Retinal pigment epithelial cell (primary cell): ENCODE measurements at regions not wholly inside any gene's neighbourhood (a gene's known extent, or its start where the extent isn't known, plus 50 kb on each side); places are given as distances from the start of the nearest gene placed in this dataset.

Experiments used
- DNase-seq: peaks from one replicate; pipeline ENCODE4 v3.0.0-alpha.2; 2010; ENCODE audit warnings: low read depth
- H3K4me3 ChIP-seq: 2 replicates; pipeline ENCODE4 v1.5.1; 2011; ENCODE audit warnings: mild to moderate bottlenecking, low read length, control low read depth, moderate library complexity
- TF ChIP-seq, protein P1 (sequence below): conservative IDR thresholded peaks from 2 replicates; pipeline ENCODE4 v1.5.1; 2011; ENCODE audit warnings: low read depth, low read length, control low read depth, inconsistent platforms

- no peak overlapping the region for H3K4me3 ChIP-seq
- DNase-seq: no peak
These were observed 605.2 kb downstream of the KCNJ2 start for GRCh38 chr17:70774339-70775117.

GRCh38 chr17:70775679-70776078 is 606.3 kb downstream of the KCNJ2 start:
- no peak for DNase-seq
- no peak overlapping the region for H3K4me3 ChIP-seq
- TF ChIP-seq, protein P1, sequence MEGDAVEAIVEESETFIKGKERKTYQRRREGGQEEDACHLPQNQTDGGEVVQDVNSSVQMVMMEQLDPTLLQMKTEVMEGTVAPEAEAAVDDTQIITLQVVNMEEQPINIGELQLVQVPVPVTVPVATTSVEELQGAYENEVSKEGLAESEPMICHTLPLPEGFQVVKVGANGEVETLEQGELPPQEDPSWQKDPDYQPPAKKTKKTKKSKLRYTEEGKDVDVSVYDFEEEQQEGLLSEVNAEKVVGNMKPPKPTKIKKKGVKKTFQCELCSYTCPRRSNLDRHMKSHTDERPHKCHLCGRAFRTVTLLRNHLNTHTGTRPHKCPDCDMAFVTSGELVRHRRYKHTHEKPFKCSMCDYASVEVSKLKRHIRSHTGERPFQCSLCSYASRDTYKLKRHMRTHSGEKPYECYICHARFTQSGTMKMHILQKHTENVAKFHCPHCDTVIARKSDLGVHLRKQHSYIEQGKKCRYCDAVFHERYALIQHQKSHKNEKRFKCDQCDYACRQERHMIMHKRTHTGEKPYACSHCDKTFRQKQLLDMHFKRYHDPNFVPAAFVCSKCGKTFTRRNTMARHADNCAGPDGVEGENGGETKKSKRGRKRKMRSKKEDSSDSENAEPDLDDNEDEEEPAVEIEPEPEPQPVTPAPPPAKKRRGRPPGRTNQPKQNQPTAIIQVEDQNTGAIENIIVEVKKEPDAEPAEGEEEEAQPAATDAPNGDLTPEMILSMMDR: no peak

More at GRCh38 chr17:70774339-70775117, 605.2 kb downstream of the KCNJ2 start:
- TF ChIP-seq, protein P1: no peak

GRCh38 chr17:70776441-70776840 is 607.1 kb downstream of the KCNJ2 start:
- no peak overlapping the region for H3K4me3 ChIP-seq
- TF ChIP-seq, protein P1: no peak
- no peak for DNase-seq

DNA sequence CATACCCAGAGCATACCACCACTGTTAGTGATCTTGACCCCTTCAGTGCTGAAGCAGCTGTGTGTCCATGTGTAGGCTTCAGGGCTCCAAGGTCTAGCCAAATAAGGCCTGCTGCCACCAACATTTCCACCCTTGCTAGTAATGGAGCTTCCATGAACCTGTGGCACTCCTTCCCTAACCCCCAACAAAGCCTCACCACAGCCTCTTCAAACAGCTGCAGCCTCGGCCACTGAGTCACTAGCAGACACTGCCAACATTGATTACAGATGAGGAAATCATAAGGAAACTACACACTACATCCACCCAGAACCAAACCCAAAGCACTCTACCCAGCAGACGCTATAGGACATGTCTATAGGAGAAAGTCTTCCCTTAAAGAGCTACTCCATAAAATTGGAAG is 610.7 kb downstream of the KCNJ2 start:
- H3K4me3 ChIP-seq: no peak overlapping the region
- TF ChIP-seq, protein P1: no peak
- no peak for DNase-seq

GRCh38 chr17:70786081-70786480 is 616.7 kb downstream of the KCNJ2 start:
- TF ChIP-seq, protein P1: no peak
- H3K4me3 ChIP-seq: no peak overlapping the region
- no peak for DNase-seq

DNA sequence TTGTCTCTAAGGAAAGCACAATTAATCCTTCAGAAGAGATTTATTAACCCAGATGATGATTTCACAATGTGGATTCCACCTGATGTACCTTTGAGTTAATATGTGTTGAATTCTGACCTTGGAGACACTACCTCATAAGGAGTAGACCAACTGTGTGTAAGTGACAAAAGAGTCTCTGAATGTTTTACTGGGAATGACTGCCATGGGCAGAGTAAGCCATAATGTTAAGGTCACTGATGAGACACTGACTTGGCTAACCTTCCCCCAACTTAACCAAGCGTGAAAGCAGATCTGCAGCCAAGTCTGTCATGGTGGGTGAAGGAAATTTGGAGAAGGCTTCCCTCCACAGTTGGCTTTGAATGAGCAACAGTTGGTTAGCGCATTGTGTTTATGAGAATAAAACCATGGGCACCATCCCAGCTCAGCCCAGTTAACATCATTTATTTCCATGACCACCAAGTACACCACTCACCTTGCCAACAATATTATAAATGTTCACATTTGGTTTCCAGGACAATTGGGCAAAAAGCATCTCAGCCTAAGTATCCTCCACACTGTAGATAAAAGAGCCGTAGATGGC is 618.5 kb downstream of the KCNJ2 start:
- DNase-seq: no peak
- TF ChIP-seq, protein P1: no peak
- H3K4me3 ChIP-seq: no peak overlapping the region
